Thyroid gland (tissue), 4 donors: ENCODE measurements at regions not wholly inside any gene's neighbourhood (a gene's known extent, or its start where the extent isn't known, plus 50 kb on each side); places are given as distances from the start of the nearest gene placed in this dataset.

Source experiments
- POLR2A ChIP-seq, 2 donors: fragments of 450-650 bp; IDR thresholded peaks; one replicate each; pipeline ENCODE4 v1.6.1; 2017; ENCODE audit warnings: antibody characterized with exemption in 2 of 2, mild to moderate bottlenecking in 2 of 2, moderate library complexity in 1 of 2
- TF ChIP-seq, protein P1 (sequence below), 6 experiments: fragments of 200-600 bp in 3 of 6; fragments of 450-650 bp in 3 of 6; sonication (generic) in 3 of 6; IDR thresholded peaks; one replicate each; pipeline ENCODE4 v1.5.1; 2016 to 2019; ENCODE audit warnings: antibody characterized with exemption in 6 of 6, mild to moderate bottlenecking in 2 of 6, inconsistent platforms in 1 of 6, moderate library complexity in 1 of 6

DNA sequence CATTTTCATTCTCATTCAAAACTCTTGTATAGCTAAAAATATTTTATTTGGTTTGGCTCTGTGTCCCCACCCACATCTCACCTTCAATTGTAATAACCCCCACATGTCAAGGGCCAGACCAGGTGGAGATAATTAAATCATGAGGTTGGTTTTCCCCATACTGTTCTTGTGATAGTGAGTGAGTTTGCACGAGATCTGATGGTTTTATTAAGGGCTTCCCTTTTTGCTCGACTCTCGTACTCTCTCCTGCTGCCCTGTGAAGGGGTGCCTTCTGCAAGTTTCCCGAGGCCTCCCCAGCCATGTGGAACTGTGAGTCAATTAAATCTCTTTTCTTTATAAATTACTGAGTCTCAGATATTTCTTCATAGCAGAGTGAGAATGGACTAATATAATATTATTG is 768.0 kb downstream of the STIM2 start:
- TF ChIP-seq, protein P1, sequence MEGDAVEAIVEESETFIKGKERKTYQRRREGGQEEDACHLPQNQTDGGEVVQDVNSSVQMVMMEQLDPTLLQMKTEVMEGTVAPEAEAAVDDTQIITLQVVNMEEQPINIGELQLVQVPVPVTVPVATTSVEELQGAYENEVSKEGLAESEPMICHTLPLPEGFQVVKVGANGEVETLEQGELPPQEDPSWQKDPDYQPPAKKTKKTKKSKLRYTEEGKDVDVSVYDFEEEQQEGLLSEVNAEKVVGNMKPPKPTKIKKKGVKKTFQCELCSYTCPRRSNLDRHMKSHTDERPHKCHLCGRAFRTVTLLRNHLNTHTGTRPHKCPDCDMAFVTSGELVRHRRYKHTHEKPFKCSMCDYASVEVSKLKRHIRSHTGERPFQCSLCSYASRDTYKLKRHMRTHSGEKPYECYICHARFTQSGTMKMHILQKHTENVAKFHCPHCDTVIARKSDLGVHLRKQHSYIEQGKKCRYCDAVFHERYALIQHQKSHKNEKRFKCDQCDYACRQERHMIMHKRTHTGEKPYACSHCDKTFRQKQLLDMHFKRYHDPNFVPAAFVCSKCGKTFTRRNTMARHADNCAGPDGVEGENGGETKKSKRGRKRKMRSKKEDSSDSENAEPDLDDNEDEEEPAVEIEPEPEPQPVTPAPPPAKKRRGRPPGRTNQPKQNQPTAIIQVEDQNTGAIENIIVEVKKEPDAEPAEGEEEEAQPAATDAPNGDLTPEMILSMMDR (IDR thresholded peaks at IDR 0.05), result no peak
- TF ChIP-seq POLR2A (IDR thresholded peaks at IDR 0.05), result no peak
